Adipocyte (in vitro differentiated cells): ENCODE measurements at regions not wholly inside any gene's neighbourhood (a gene's known extent, or its start where the extent isn't known, plus 50 kb on each side); places are given as distances from the start of the nearest gene placed in this dataset.

Experiments used
- DNase-seq: peaks from one replicate; pipeline ENCODE4 v3.0.0-alpha.2; 2015; ENCODE audit warnings: low read depth
- H3K27me3 ChIP-seq: replicated peaks from 2 replicates; pipeline ENCODE4 v1.7.0; 2013; ENCODE audit warnings: mild to moderate bottlenecking, low read length, moderate library complexity; ENCODE audit not compliant: control insufficient read depth, insufficient read depth
- H3K36me3 ChIP-seq: 2 replicates; pipeline ENCODE4 v1.7.0; 2013; ENCODE audit warnings: low read length, mild to moderate bottlenecking, moderate library complexity; ENCODE audit not compliant: control insufficient read depth, insufficient read depth, severe bottlenecking
- H3K4me1 ChIP-seq: 2 replicates; pipeline ENCODE4 v1.7.0; 2013; ENCODE audit warnings: mild to moderate bottlenecking, low read length, moderate library complexity; ENCODE audit not compliant: control insufficient read depth, insufficient read depth
- H3K4me3 ChIP-seq: 2 replicates; pipeline ENCODE4 v1.7.0; 2013; ENCODE audit warnings: mild to moderate bottlenecking, low read length, moderate library complexity
- H3K9ac ChIP-seq: 2 replicates; pipeline ENCODE4 v1.7.0; 2013; ENCODE audit warnings: mild to moderate bottlenecking, low read length, moderate library complexity
- H3K9me3 ChIP-seq: 2 replicates; pipeline ENCODE4 v1.7.0; 2013; ENCODE audit warnings: mild to moderate bottlenecking, low read length, moderate library complexity; ENCODE audit not compliant: control insufficient read depth

DNA sequence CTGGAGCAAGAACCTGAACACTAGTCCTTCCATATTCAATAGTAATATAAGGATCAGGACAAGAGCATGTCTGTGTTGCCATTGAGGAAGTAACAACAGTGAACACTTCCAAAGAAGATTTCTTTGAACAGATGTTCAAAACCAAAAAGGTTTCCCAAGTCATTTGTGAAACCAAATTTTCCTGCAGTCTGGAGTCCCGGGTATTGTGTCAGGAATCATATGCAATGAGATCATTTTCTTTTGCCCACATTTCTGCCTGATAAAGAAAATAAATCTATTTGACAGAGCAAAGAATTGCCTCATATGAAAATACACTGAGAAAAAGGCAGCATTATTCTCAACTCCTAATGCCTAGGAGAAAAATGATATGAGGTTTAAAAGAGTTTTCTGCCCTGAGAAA lies 151.7 kb downstream of the SNX18 start:
- Histone ChIP-seq H3K36me3 (no peaks in the 10 kb centered on the region), H3K9ac (peak overlapping the region; percentile 52), H3K9me3 (peaks cover 12% of the 10 kb centered on the region), H3K4me1 (peaks cover 36% of the 10 kb centered on the region), H3K27me3 (no peaks in the 10 kb centered on the region), H3K4me3 (peak overlapping the region; percentile 3)
- peak; percentile 80 for DNase-seq

- no peak overlapping the region for H3K4me3 ChIP-seq
- H3K27me3 ChIP-seq = no peaks in the 10 kb centered on the region
- peaks cover 46% of the 10 kb centered on the region for H3K4me1 ChIP-seq
- H3K9ac ChIP-seq = no peak overlapping the region
- DNase-seq = no peak
- H3K36me3 ChIP-seq = no peaks in the 10 kb centered on the region
- H3K9me3 ChIP-seq = peaks cover 12% of the 10 kb centered on the region
Measured at GRCh38 chr5:54668096-54668495, 150.5 kb downstream of the SNX18 start.

DNA sequence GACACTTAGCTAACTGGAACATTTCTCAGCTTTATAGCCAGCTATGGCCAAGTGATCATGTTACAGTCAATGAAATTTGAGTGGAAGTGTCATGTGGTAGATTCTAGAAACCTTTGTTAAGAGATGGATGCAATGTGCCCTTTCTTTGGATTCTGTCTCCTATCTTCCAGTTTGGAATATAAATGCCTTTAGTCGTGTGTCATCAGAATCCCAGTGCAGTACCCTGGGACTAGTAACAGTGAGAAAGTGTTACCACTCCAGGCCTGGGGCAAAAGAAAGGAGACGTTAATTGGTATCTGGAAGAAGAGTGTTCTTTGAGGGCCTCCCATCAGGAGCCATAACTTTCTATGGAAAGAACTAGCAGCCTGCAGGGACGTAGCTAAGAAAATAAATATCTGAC lies 149.6 kb downstream of the SNX18 start:
- Histone ChIP-seq H3K9ac (no peak overlapping the region), H3K9me3 (peaks cover 3% of the 10 kb centered on the region), H3K4me1 (peaks cover 50% of the 10 kb centered on the region), H3K4me3 (no peak overlapping the region), H3K36me3 (no peaks in the 10 kb centered on the region), H3K27me3 (no peaks in the 10 kb centered on the region)
- no peak for DNase-seq

DNA sequence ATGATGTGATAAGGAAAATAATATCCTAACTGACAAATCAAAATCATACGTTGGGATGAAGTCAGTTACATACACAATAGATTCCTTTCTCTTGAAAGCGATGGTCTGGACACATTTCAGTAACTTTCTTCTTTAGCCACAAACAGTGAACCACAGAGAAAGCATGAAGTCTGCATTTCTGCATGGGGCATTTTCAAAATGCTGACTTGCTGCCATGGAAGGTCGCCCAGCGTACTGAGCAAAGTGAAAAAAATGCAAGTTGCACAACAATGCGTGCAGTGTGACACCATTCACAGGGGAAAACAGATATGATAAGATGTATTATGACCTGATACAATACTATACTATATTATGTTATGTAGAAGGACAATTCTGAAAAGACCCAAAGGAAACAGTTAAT lies 146.3 kb downstream of the SNX18 start:
- Histone ChIP-seq H3K4me3 (peak overlapping the region; percentile 54), H3K4me1 (peaks cover 31% of the 10 kb centered on the region), H3K9ac (peak overlapping the region; percentile 47), H3K27me3 (no peaks in the 10 kb centered on the region), H3K36me3 (no peaks in the 10 kb centered on the region), H3K9me3 (no peaks in the 10 kb centered on the region)
- DNase-seq = peak; percentile 96

GRCh38 chr5:54661111-54661510 lies 143.6 kb downstream of the SNX18 start:
- Histone ChIP-seq H3K9me3 (no peaks in the 10 kb centered on the region), H3K36me3 (no peaks in the 10 kb centered on the region), H3K27me3 (no peaks in the 10 kb centered on the region), H3K9ac (no peak overlapping the region), H3K4me1 (peaks cover 36% of the 10 kb centered on the region), H3K4me3 (no peak overlapping the region)
- DNase-seq = no peak

DNA sequence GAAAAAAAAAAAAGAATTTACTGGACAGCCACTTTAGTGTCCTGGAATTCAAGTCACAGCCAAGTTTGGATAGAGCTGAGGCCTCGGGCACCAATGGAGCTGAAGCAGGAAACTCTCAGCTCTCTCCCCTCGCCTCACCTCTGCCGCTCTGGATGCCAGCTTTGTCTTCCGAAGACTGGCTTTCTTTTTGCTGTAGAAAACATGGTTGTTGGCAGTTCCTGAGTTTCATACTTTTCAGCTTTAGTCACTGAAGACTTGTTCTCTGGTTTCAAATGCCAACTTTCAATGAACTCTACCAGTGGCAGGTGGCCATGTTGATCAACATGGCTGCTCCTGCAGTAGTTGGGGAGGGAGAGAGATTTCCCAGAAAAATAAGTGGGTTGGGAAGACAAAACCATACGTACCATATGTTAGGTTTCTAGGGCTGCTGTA lies 142.2 kb downstream of the SNX18 start:
- H3K36me3 ChIP-seq = no peaks in the 10 kb centered on the region
- no peaks in the 10 kb centered on the region for H3K27me3 ChIP-seq
- H3K4me3 ChIP-seq = no peak overlapping the region
- H3K4me1 ChIP-seq = peaks cover 40% of the 10 kb centered on the region
- peak; percentile 50 for DNase-seq
- H3K9ac ChIP-seq = no peak overlapping the region
- H3K9me3 ChIP-seq = no peaks in the 10 kb centered on the region

GRCh38 chr5:54658010-54658409 lies 140.5 kb downstream of the SNX18 start:
- Histone ChIP-seq H3K9me3 (no peaks in the 10 kb centered on the region), H3K27me3 (no peaks in the 10 kb centered on the region), H3K36me3 (no peaks in the 10 kb centered on the region), H3K4me1 (peaks cover 34% of the 10 kb centered on the region), H3K9ac (no peak overlapping the region), H3K4me3 (no peak overlapping the region)
- DNase-seq = peak; percentile 53

DNA sequence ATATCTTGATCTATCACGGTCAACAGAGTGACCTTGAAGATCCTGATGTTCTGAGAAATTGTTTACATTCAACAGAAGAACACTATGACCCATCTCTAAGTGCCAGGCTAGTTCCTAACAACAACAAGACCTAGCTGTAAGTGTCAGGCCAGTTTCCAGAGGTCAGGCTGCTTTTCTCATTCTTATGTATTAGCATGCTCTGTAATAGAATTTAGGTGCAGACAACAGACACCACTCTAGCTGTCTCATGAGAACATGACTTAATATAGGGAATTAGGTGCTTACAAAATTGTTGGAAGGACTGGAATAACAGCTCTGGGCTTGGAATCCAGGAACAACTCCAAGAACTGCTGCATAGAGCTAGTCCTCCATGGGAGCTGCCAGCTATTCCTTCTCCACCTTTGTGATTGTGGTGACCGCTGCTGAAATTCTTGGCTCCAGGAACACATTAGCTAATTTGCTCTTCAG lies 138.7 kb downstream of the SNX18 start:
- no peak for DNase-seq
- H3K9me3 ChIP-seq = no peaks in the 10 kb centered on the region
- peaks cover 38% of the 10 kb centered on the region for H3K4me1 ChIP-seq
- H3K36me3 ChIP-seq = no peaks in the 10 kb centered on the region
- no peak overlapping the region for H3K4me3 ChIP-seq
- H3K9ac ChIP-seq = no peak overlapping the region
- H3K27me3 ChIP-seq = no peaks in the 10 kb centered on the region

- DNase-seq = no peak
- Histone ChIP-seq H3K36me3 (no peaks in the 10 kb centered on the region), H3K9me3 (no peaks in the 10 kb centered on the region)
Measured at GRCh38 chr5:54655761-54656160, 138.2 kb downstream of the SNX18 start.

GRCh38 chr5:54655266-54655665 lies 137.7 kb downstream of the SNX18 start:
- H3K9ac ChIP-seq = no peak overlapping the region
- peaks cover 39% of the 10 kb centered on the region for H3K4me1 ChIP-seq
- H3K36me3 ChIP-seq = no peaks in the 10 kb centered on the region
- no peak overlapping the region for H3K4me3 ChIP-seq
- H3K9me3 ChIP-seq = no peaks in the 10 kb centered on the region
- no peaks in the 10 kb centered on the region for H3K27me3 ChIP-seq
- no peak for DNase-seq

More at GRCh38 chr5:54655761-54656160, 138.2 kb downstream of the SNX18 start:
- no peak overlapping the region for H3K9ac ChIP-seq
- H3K27me3 ChIP-seq = no peaks in the 10 kb centered on the region
- H3K4me3 ChIP-seq = no peak overlapping the region
- H3K4me1 ChIP-seq = peaks cover 39% of the 10 kb centered on the region

DNA sequence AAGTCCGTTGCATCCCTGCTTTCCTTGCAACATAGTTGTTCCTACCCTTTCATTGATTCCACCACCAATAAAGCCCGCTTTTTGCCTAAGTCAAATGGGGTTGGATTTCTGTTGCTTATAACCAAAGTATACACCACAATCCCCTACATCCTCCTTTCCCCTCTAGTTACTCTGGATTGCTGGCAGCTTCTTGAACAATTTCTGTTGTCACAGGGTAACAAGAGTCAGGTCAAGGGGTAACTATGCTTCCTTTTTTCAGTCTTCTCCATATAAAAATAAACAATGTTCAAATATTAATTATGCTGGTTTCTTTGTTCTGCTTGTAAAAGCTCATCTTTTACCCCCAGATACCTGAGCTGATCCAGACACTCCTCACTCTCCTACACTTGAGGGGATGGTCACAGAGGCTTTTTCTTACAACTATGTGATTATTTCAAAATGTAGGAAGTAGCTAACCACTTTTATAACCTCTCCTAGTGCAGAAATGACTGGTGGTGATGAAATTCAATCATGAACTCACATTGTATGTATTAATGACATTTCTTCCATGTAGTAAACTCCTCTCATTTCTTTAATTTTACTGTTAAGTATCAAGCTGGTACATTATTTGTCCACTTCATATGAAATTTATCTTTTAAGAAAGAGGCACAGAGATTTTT lies 136.5 kb downstream of the SNX18 start:
- Histone ChIP-seq H3K4me1 (peaks cover 28% of the 10 kb centered on the region), H3K27me3 (no peaks in the 10 kb centered on the region), H3K4me3 (no peak overlapping the region), H3K36me3 (no peaks in the 10 kb centered on the region), H3K9ac (no peak overlapping the region), H3K9me3 (no peaks in the 10 kb centered on the region)
- peak; percentile 43 for DNase-seq
